Left cardiac atrium (tissue), 4 donors: ENCODE measurements at regions not wholly inside any gene's neighbourhood (a gene's known extent, or its start where the extent isn't known, plus 50 kb on each side); places are given as distances from the start of the nearest gene placed in this dataset.

Experiments used
- ATAC-seq, 2 donors: fragments of 200-7000 bp; cut with Tn5 transposase; one replicate each; pipeline ENCODE4 v1.9.1; 2020; ENCODE audit warnings: mild to moderate bottlenecking in 2 of 2, moderate library complexity in 2 of 2
- DNase-seq: peaks from one replicate; pipeline ENCODE4 v3.0.0-alpha.2; 2020
- intact Hi-C, 2 donors: fragments of 100-400 bp; cut with DNase I; formaldehyde crosslinking; loops; one replicate each; pipeline versions ENCODE4 v1.14.1 to v1.15.1; 2022 to 2023
- donor health status: DM: no; HTN: yes; CAD: no.
- donor health status: DM: no; HTN: yes; CAD: no; lungs with severe emphysema.
- donor health status: DM: yes; HTN: yes; CAD: no.
- donor health status: Dilated cardiomyopathy.

DNA sequence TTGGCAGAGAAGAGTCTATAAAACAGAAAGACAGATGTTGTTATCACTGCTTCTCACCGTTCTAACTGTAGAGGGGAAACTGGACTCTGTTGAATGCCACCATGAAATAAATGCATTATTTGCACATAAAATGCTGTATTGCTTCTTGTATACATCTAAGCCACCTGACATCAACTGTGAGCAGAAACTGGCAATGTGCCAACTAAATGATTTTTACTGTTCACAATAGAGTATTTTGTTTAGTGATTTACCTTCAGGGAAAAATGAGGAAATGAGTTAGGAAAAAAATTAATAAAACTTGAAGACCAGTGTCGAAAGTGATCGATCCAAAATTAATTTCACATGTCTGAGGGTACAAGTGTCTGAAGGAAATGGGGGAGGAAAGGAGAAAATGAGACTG, 65.9 kb upstream of the TNIP3 start:
- DNase-seq (no peak), ATAC-seq (no peak)
- intact Hi-C loops: no loop called here

- DNase-seq (no peak), ATAC-seq (no peak)
- intact Hi-C loops: no loop called here
These were observed 64.7 kb upstream of the TNIP3 start for GRCh38 chr4:121228848-121229247.

- DNase-seq (no peak), ATAC-seq (no peak)
- intact Hi-C loops: no loop called here
These were observed 63.2 kb upstream of the TNIP3 start for GRCh38 chr4:121227341-121227792.

- DNase-seq (no peak), ATAC-seq (no peak)
- intact Hi-C loops: no loop called here
These were observed 62.2 kb upstream of the TNIP3 start for GRCh38 chr4:121226362-121226761.

- ATAC-seq (no peak), DNase-seq (no peak)
- intact Hi-C loops: no loop called here
These were observed 57.5 kb upstream of the TNIP3 start for GRCh38 chr4:121221608-121222007.

GRCh38 chr4:121221201-121221600, 57.1 kb upstream of the TNIP3 start:
- intact Hi-C loops: no loop called here
- ATAC-seq: no peak
- no peak for DNase-seq

GRCh38 chr4:121220698-121221097, 56.6 kb upstream of the TNIP3 start:
- intact Hi-C loops: no loop called here
- no peak for ATAC-seq
- DNase-seq: no peak

DNA sequence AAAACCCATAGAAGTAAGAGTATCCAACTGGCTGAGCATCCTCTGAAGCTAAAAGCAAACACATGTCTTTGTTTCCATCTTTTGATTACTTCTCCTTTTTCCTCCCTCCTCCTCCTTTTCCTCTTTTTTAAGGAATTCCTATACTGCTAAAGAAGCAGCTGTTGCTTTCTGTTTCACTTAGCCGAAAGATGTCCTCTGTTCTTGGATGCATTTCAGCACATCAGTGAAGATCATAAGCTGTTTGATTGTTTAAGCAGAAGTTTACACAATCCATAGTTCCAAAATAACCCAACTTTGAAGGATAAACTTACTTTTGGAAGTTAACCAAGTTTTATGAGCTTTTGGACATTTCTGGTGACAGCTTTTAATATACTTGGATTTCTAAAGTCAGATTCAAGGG, 55.1 kb upstream of the TNIP3 start:
- ATAC-seq: no peak
- DNase-seq: no peak
- intact Hi-C loops: no loop called here

- DNase-seq (no peak), ATAC-seq (no peak)
- intact Hi-C loops: no loop called here
These were observed 53.2 kb upstream of the TNIP3 start for GRCh38 chr4:121217351-121217750.

DNA sequence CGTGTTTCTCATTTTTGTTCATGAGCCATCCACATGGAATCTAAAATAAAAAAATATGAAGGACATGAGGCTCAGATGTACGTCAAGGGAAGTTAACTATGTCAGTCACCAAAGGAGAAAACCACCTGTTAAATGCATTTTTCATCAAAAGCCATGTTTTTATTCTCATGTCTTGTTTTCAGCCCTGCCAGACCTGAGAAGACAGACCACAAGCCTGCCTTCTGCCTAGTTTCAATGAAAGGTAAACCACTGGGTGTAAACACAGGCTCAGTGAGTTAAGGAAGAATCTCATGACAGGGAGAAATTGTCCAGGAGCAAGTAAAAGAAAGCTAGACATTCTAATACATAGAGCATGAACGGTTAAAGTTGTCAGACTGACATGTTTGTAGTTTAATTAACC, 52.3 kb upstream of the TNIP3 start:
- intact Hi-C loops: no loop called here
- DNase-seq (no peak), ATAC-seq (no peak)

DNA sequence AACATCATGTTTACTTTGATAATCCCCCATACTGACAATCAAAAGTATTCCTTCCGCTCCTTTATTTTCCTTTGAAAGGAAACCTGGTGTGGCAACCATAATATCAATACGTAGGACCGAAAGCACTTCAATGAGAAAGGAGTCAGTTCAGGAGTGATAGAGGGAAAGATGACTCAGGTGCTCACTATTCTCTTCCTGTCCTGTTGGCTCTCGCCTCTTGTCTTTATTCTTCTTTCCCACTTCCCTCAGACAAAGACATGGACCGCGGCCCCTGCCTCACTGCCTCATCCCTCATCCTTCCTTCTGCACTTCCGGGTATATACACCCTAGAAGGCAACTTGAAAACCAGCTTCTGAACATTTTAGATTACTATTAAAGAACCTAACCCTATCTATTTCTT, 49.8 kb upstream of the TNIP3 start:
- intact Hi-C loops: no loop called here
- ATAC-seq (no peak), DNase-seq (no peak)
